NB4 (cell line): ENCODE measurements at regions not wholly inside any gene's neighbourhood (a gene's known extent, or its start where the extent isn't known, plus 50 kb on each side); places are given as distances from the start of the nearest gene placed in this dataset.

Experiments
- DNase-seq: peaks from one replicate; pipeline ENCODE4 v3.0.0; 2010; ENCODE audit warnings: low read depth
- H3K4me3 ChIP-seq: one replicate; pipeline ENCODE4 v1.5.1; 2011; ENCODE audit warnings: mild to moderate bottlenecking, low read depth, low read length, moderate library complexity
- MAX ChIP-seq: IDR thresholded peaks from 2 replicates; pipeline ENCODE4 v1.6.1; 2011; ENCODE audit warnings: low read depth, low read length
- MYC ChIP-seq: IDR thresholded peaks from 2 replicates; pipeline ENCODE4 v1.6.1; 2011; ENCODE audit warnings: low read depth, low read length
- POLR2A ChIP-seq: IDR thresholded peaks from 2 replicates; pipeline ENCODE4 v1.6.1; 2011; ENCODE audit warnings: mild to moderate bottlenecking; ENCODE audit not compliant: insufficient read length; ENCODE audit errors: extremely low read depth
- TF ChIP-seq, protein P1 (sequence below): IDR thresholded peaks from one replicate; pipeline ENCODE4 v1.5.1; 2012; ENCODE audit warnings: low read depth, low read length

GRCh38 chr4:180462116-180462515 lies 1781.1 kb upstream of the TENM3 start:
- DNase-seq = no peak
- no peak for TF ChIP-seq MAX
- TF ChIP-seq, protein P1, sequence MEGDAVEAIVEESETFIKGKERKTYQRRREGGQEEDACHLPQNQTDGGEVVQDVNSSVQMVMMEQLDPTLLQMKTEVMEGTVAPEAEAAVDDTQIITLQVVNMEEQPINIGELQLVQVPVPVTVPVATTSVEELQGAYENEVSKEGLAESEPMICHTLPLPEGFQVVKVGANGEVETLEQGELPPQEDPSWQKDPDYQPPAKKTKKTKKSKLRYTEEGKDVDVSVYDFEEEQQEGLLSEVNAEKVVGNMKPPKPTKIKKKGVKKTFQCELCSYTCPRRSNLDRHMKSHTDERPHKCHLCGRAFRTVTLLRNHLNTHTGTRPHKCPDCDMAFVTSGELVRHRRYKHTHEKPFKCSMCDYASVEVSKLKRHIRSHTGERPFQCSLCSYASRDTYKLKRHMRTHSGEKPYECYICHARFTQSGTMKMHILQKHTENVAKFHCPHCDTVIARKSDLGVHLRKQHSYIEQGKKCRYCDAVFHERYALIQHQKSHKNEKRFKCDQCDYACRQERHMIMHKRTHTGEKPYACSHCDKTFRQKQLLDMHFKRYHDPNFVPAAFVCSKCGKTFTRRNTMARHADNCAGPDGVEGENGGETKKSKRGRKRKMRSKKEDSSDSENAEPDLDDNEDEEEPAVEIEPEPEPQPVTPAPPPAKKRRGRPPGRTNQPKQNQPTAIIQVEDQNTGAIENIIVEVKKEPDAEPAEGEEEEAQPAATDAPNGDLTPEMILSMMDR = no peak
- H3K4me3 ChIP-seq = no peak overlapping the region

GRCh38 chr4:180465364-180465763 lies 1777.8 kb upstream of the TENM3 start:
- no peak for DNase-seq
- TF ChIP-seq MAX = no peak
- TF ChIP-seq POLR2A = no peak
- no peak for TF ChIP-seq MYC
- TF ChIP-seq, protein P1 = no peak
- no peak overlapping the region for H3K4me3 ChIP-seq

GRCh38 chr4:180483036-180483435 lies 1760.2 kb upstream of the TENM3 start:
- TF ChIP-seq MYC = no peak
- no peak for TF ChIP-seq POLR2A
- TF ChIP-seq, protein P1 = no peak
- no peak for TF ChIP-seq MAX
- DNase-seq = no peak
- H3K4me3 ChIP-seq = no peak overlapping the region

DNA sequence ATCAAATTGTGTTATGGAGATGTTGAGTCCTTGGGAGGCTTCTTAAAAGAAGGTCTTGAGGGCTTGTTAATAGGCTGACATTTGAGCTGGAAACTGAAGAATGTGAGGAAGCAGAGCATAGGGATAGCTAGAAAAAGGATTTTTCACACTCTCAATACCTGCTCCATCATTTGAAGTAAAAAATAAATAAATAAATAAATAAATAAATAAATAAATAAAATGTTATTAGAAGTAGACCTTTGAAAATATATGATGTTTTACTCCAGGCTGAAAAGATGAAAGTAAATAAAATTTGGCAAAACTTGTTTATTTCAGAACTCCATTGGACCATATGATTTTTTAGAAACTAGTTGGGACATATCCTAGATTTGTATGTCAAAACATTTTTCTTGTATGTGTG lies 1757.8 kb upstream of the TENM3 start:
- H3K4me3 ChIP-seq = no peak overlapping the region
- DNase-seq = no peak
- TF ChIP-seq POLR2A (no peak), MYC (no peak)

DNA sequence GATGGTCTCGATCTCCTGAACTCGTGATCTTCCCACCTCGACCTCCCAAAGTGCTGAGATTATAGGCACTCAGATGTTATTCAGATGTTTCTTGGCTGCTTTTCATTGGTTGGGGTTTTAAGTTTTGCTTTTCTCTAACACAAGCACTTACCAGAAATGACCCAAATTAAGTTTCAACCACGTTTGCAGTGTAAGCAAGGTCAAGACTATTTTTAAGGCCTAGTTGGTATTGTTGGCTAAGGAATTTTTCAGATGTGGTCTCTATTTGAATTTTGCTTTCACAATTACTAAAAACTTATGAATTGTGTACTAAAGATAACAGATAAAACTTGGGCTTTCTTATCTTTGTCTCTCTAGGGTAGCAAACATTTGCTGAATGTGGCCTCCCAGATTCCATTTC lies 1756.9 kb upstream of the TENM3 start:
- no peak for DNase-seq
- TF ChIP-seq, protein P1 = no peak
- TF ChIP-seq MYC (no peak), MAX (no peak), POLR2A (no peak)
- H3K4me3 ChIP-seq = no peak overlapping the region

DNA sequence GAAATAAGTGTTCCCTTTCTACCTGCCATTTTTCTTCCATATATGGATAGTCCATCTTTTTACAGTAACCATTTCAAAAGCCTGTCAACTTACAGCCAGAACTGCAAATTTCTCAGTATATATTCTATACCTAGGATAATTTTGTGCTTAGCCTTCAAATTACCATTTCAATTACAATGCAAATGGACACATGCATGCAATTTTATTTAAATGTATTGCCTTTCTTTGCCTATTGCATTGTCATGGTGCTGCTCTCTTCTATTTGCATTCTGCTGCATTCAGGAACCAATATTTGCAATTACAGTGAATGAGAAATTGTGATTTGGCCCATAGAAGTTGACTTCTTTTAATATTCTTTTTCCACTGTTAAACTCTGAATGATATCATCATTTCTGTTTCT lies 1753.4 kb upstream of the TENM3 start:
- TF ChIP-seq MAX (no peak), MYC (no peak), POLR2A (no peak)
- TF ChIP-seq, protein P1 = no peak
- DNase-seq = no peak
- no peak overlapping the region for H3K4me3 ChIP-seq
